ENCODE measurements at regions not wholly inside any gene's neighbourhood (a gene's known extent, or its start where the extent isn't known, plus 50 kb on each side); places are given as distances from the start of the nearest gene placed in this dataset.

DNA sequence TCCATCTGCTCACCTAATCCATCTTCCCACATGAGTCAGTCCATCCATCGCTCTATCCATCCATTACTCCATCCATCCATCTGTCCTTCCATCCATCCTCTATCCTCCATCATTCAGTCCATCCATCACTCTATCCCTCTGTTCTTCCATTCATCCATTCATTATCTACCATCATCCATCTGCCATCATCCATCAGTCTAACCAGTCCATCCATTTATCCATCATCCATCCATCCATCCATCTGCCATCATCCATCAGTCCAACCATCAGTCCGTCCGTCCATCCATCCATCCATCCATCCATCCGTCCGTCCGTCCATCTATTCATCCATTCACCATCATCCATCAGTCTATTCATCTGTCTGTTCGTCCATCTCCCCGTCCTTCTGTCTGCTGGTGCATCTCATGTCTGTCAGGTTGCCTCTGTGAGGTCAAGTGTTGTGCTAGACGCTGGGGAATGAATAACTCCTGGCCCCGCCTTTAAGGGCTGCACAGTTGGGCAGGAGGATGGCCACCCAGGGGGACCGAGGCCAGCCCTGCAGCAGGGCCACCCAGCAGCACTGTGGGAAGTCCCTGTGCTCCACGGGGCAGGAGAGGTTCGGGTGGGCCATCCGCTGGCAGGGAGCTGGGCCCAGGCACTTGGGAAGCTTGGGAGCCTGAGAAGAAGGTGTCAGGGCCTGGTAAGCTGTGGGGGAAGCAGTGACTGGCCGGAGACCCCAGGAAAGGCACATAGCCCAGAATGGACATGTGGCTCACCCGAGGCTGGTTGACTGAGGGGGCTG, 137.1 kb downstream of the CTTN start:
- DNase-seq (ENCODE audit: low spot score): no peak

DNA sequence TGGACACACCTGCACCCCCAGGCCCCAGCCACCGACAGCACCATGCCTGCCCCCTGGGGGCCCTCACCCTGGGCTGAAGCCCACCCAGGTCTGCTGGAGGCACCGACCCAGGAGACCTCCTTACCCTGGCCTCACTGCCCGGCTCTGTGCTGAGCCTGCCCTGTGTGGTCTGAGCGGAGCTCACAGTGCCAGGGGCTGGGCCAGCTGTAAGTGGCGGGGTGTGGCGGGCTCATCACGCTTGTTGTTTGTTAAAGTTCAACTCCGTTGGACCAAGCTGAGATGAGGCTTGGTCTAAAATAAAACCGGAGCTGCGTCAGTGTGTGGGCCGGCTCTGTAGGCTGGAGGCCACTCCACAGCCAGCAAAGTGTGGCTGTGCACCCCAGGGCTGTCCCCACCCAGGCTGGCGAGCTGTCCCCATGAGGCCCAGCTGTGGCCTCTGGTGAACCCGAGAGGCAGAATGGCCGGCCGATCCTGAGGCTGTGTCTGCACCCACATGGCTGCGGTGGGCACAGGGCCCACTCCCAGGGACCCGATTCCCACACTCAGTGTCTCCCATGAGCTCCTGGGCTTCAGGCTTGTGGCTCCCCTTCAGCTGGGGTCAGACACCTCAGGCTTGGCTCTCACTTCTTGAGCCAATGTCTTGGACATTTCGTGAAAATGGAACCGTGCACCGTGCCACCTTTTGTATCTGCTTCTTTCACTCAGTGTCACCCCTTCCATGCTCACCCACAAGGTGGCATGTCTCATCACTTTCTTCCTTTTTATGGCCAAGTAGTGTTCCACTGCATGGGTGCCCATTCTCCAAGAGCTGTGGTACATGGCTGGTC, 137.9 kb downstream of the CTTN start:
- DNase-seq (ENCODE audit: low spot score): no peak

DNA sequence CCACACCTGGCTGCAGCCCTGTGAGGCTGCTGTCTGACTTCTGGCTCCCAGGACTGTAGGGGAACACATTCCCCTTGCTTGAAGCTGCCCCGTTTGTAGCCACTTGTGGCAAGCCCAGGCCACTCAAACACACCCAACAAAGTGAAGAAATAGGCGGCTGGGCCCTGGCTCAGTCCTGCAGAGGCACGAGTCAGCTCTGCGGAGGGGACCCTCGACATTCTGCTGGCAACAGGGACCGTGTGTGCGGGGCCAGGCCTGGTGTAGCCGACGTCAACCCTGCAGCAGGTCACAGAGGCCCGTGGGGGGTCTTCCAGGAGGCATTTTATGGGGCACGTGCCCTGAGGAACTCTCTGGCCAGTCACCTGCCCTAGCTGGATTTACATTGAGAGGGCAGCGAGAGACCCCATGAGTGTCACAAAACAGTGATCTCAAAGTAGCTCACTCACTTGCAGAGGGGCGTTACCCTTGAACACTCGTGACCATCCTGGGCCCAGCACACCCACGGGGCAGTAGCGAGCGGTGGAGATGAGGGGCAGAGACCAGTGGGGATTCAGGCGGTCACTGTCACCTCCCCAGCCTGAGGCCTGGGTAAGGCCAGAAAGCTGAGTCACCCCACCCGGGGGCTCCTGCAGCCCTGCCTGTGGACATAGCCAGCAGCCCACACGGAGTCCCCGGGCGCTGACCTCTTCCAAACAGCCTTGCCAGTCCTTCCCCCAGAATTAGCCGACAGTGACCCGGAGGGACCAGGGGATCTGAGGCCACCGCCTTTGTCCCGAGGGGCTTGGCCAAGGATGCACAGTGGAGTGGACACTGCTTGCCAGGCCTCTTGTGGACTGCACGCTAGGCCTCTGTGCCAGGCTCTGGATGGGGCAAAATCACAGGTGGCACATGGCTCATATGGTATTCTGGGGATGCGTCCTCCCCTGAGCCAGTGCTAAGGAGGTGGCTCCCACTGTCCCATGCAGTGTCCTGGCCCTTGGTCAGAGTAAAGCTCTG, 139.5 kb downstream of the CTTN start:
- no peak for DNase-seq (ENCODE audit: low spot score)

DNA sequence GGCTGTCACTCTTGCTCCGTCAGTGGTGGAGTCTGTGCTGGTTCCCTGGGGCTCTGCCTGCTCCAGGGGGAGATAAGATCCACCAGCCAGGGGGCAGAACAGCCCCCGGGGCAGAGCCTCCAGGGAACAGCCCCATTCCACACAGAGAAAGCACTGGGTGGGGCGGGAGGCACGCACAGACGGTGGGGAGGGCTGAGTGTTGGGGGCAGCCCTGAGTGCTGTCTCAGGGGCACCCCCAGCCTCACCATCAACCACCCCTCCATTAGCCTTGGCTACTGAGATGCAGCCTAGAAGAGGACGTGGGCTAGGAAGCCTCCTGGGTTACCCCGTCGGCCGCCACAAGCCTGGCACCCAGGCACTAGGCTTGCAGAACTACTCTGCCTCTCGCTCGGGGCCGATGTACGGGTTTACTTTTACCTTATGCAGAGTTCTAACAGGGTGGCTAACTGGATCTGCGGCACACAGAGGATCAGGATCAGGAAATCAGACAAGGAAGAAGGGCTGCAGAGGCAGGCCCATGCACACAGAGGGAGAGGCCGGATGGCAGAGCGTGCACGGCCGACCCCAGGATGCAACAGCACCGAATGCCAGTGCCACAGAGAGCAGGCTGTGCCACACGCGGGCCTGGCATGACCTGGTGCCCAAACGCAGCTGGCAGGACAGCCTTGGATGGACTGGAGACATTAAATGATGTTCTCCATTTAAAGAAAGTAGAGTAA, 140.5 kb downstream of the CTTN start:
- no peak for DNase-seq (ENCODE audit: low spot score)

DNA sequence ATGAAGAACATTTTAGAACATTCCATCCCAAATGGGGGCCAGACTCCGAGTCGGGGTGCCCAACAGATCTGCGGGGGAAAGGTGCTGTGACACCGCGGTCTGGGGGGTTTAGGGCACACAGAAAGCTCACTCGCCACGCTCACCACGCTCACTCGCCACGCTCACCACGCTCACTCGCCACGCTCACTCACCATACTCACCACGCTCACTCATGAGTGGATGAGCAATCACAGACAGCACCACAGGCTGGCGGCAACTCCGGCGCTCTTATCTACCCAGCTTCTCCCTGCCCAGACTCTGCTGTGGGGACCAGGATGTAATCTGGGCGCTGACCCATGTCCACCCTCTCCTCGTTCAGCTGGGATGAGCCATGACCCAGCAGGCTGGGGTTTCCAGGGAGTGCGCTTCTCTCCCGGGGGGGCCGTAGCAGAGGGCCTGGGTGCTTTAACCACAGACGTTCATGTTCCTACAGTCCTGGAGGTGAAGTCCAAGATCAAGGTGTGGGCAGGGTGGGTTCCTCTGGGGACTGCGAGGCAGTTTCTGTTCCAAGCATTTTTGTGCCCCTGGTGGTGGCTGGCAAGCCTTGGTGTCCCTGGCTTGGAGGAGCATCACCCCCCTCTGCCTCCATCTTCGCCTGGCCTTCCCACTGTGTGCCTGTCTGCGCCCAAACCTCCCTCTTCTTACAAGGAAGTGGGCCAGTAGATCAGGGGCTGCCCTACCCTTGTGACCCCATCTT, 141.2 kb downstream of the CTTN start:
- no peak for DNase-seq (ENCODE audit: low spot score)

DNA sequence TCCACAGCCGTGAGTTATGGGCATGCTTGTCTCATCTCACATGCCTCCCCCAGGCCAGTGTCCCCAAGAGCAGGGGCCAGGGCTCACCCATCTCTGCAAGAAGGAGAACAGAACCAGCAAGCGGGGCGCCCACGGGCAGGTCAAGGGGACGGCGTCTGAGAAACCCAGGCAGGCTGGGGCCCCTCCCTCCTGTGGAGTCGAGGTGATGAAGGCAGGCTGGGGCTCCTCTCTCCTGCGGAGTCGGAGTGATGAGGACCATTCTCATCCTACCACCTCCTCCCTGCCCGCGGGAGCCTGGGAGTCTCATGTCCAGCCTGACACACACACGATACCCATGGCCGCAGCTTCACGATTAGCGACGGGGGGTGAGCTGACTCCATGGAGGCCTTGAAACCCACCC, 141.9 kb downstream of the CTTN start:
- DNase-seq (ENCODE audit: low spot score): no peak

DNA sequence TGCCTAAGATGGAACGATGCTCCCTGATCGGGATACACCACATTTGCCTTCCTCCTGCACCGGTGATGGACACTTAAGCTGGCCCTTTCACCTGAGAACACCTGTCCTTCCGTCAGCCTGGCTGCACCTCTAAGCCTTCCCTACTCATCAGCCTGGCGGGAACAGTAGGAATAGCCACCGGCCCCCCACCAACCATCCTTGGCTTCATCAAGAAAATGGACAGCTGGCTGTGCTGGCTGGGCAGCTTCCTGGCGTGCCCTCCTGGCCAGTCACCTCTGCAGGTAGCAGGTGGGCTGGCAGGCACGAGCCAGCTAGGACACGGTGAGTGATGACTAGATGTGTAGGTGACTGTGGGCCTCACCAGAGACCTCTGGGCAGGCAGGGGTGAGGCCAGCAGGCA, 142.8 kb downstream of the CTTN start:
- no peak for DNase-seq (ENCODE audit: low spot score)

DNA sequence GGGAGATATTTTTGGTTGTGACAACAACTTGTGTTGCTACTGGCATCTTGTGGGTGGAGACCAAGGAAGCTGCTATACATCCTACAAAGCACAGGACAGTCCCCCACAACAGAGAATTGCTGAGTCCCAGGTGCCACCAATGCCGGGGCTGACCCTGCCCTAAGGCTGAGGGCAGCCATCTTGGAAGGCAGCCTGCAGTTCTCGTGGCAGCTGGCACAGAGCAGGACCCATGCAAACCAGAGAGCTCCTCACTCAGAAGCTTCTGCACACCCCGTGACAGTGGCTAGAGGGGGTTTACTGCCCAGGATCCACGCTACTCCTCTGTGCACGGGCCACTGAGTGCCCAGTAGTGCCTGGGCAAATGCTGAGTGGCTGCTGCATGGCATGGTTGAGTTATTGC, 143.4 kb downstream of the CTTN start:
- no peak for DNase-seq (ENCODE audit: low spot score)

DNA sequence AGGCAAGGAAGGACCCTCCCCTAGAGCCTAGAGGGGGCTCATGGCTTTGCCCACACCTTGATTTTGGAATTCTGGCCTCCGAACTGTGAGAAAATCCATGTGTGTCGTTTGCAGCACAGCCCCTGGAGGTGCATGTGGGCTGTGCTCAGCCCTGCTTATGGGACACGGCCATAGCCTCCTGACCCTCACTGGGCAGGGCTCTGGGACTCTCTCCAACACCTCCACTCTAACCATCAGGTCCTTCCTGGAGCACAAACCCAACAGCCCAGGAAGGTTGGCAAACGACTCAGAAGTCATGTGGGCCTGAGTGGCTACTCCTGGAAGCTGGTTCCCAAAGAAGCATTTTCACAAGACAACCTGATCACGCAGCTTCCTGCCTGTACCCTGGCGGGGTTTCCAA, 144.1 kb downstream of the CTTN start:
- no peak for DNase-seq (ENCODE audit: low spot score)

DNA sequence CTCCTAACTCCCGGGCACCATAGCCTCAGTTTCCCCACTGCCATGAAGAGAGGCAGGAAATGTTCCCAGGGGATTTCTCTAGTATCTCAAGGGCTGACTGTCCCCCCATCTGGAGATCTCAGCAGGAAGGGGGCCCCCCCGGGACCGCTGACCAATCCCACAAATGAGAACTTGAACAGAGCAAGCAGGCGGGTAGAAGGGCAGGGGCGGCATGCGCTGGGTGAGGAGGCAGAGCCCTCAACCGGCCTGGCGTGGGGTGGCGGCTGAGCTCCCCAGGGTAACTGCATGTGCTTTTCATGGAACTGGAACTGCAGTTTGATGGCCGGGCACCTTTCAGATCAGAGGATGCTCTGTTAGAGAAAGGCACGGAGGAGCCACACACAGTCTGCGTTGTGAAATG, 144.5 kb downstream of the CTTN start:
- no peak for DNase-seq (ENCODE audit: low spot score)

DNA sequence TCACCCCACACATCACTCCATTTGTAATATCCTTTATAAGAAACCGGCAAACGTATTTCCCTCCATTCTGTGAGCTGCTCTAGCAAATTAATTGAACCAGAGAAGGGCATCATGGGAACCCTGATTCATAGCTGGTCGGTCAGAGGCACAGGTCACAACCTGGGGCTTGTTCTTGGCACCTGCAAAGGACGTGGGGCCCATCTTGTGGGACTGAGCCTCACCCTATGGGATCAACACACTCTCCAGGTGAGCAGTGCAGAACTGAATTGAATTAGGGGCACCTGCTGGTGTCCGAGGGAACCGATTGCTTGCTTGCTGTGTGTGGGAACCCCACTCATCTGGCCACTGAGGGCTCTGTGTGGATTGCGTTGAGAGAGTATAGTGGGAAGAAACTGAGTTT, 145.3 kb downstream of the CTTN start:
- DNase-seq (ENCODE audit: low spot score): no peak

DNA sequence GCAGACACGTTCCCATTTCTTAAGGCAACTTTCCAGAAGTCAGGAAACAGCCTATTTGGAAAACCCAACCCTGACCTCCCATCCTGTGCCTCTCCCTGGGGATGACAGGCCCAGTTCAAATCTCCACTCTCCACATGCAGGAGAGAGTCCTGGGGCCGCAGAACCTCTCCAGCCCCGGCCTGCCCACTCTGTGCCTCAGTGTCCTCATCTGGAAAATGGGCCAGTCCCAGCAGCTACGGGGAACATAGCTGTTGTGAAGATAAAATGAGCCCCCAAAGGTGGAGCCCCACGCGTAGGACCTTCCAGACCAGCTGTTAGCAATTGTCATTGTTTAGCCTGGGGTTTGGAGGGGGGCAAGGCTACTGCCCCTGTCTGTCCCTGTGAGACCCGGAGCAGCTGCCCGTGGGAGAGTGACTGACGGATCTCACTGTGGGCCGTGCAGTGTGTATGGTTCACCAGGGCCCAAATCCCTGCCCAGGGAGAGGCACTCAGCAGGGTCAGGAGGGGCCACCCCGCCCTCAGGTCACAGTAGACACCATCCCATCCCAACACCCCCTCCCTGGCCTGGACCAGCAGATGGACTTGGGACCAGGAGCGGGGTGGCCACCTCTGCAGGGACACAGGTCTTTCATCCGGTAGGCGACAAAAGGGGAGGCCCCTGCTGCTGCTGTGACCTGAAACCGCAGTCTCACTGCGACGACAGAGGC, 145.9 kb downstream of the CTTN start:
- no peak for DNase-seq (ENCODE audit: low spot score)

DNA sequence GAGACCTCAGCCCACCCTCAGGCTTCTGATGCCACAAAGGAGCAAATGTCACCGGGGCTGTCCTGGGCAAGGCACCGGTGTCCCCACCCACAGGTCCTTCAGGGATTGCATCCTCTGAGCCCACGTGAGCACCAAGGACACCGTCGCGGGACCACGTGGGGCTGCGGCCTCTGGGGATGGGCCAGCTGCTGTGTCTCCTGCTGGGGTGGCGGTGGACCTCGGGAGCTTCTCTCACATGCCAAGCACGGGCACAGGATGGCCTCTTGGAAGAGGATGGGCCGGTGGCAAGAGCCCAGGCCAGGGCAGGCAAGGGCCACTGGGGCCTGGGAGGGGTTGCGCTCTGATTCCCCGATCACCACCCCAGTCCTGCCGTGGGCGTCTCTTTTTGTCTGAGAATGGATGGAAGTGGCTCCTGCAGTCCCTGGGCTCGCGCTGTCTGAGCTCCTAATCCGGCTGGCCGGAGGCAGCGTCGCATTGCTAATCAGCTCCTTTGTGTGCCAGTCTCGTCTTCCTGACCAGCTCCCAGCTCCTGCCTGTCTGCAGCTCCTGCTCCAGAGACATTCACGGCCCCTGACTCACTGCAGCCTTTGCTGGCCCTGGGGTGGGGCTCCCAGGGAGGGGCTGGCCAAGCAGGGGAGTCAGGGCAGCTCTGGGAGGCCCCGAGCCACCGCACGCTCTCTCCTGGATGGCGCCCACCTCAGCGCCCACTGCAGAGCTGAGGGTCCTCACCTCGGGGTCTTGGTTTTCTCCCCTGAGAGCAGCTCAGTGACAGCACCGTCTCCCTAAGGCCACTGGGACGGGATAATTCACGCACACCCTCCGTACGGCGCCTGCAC, 146.7 kb downstream of the CTTN start:
- peak; percentile 82 for DNase-seq (ENCODE audit: low spot score)

DNA sequence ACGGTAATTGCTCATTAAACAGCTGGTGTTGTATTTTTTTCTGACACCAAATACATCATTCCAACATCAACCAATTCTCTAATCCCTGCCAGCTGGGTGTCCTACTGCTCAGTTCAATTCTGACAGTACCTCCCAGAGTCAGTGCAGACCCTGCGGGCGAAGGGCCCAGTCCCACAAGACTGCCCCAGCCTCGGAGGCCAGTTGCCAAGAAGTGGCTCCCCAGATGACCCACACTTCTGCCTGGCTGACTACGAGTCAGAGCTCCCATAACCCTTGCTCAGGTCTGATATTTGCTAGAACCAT, 147.2 kb downstream of the CTTN start:
- no peak for DNase-seq (ENCODE audit: low spot score)

DNA sequence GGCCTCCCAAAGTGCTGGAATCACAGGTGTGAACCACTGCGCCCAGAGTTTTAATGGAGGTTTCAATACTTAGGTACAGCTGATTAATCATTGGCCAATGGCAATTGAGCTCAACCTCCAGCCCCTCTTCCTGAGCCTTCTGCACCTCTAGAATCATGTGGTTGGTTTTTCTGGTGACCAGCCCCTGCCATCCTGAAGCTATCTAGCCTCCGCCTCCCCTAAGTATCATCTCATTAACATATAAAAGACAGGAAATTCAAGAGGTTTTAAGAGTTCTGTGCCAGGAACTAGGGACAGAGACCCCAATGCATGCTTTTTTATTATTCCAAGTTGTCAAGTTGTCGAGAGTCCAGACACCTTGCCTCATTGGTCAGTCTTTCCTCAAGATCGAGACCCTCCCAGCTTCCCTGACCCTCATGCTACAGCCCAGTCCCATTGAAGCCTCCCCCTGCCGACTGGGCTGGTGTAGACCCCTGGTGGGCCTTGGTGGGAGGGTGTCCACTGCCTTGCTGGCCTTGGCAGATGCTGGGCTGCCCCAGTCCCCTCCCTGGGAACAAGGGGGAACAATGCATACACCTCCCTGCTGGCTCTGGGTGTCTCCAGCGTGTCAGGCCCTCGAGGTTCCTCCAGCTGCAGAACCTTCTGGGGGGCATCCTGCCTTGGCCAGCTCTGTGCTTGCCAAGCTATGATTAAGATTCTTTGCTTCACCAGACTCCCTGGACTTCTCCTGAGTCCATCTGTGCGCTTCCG, 148.0 kb downstream of the CTTN start:
- no peak for DNase-seq (ENCODE audit: low spot score)

DNA sequence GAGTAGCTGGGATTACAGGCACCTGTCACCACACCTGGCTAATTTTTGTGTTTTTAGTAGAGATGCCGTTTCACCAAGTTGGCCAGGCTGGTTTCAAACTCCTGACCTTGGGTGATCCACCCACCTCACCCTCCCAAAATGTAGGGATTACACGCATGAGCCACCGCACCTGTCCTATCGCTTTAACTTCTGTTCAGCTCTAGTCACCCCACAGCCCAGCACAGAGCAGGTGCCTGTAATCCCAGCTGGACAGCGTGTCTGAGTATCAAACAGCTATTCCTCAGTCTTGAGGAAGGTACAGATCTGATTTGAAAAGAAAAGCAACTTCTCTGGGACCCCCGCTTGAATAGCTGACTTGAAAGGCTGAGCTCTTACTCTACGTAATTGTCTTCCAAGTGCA, 149.1 kb downstream of the CTTN start:
- no peak for DNase-seq (ENCODE audit: low spot score)

DNA sequence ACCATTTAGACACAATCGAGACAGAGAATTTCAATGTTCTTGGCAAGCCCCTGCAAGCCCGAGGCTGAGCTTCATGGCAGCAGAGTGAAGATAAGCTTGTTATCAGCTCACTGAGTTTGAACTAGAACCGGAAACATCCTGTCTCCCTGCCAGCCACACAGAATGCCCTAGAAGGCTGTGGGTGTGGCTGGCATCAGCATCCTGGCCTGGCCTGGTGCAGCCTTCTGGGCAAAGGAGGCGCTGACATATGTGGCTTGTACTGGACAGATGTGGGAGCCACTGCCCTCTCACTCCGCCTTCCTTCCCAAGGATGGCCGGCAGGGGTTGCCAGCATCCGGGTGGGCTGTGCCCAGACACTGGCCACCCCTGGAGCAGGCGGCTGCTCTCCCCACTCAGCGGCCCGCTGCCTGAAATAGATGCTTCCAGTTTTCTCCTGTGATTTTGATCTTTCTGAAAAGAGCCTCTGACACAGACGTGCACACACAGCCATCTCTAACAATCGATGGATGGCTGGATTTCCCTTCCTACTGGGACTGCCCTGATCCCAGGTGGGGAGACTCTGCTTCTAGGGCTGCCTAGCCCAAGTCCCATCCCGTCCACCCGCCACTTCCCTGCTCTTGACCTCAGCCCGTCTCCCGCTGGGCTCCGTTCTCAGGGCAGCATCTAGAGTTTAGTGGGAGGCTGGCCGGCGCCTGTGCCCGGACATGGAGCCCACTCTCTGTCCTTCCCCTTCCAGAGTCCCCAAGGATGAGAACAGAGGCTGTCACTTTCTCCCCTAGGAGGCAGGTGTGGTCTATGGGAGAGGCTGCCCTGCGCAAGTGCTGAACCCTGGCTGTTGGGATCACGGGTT, 149.7 kb downstream of the CTTN start:
- DNase-seq (ENCODE audit: low spot score): no peak

DNA sequence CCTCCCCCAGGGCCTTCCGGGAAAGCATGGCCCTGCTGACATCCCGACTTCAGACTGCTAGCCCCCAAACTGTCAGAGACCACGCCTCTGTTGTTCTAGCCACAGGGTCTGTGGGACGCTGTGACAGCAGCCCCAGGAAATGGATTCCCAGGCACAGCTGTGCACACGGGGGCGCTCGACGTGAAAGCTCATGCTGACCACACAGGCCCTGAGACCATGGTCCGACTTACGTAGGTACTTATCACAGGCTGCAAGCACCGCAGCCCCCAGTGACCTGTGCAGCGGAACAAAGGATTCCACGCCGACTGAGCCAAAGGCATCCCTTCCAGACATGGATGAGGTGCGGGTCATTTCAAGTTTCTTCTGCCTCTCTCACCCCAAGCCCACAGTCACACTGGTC, 150.6 kb downstream of the CTTN start:
- DNase-seq (ENCODE audit: low spot score): no peak

Measured in AG08396 (cell line).